DND-41 (cell line): ENCODE measurements at regions not wholly inside any gene's neighbourhood (a gene's known extent, or its start where the extent isn't known, plus 50 kb on each side); places are given as distances from the start of the nearest gene placed in this dataset.

Experiments used
- ATAC-seq: fragments of 200-7000 bp; cut with Tn5 transposase; 3 replicates; pipeline ENCODE4 v1.9.1; 2021; ENCODE audit warnings: low read depth; ENCODE audit not compliant: insufficient read depth
- DNase-seq: peaks from one replicate; pipeline ENCODE4 v3.0.0-alpha.2; 2020
- H2AFZ ChIP-seq: 2 replicates; pipeline ENCODE4 v1.6.0; 2012; ENCODE audit warnings: low read depth, low read length
- H3K27ac ChIP-seq: 2 replicates; pipeline ENCODE4 v1.5.1; 2012; ENCODE audit warnings: low read length, inconsistent platforms
- H3K27me3 ChIP-seq: fragments of 200-600 bp; sonication (generic); 2 replicates; pipeline ENCODE4 v1.6.0; 2012; ENCODE audit warnings: low read length, mild to moderate bottlenecking, inconsistent platforms; ENCODE audit not compliant: insufficient read depth, poor library complexity
- H3K36me3 ChIP-seq: 2 replicates; pipeline ENCODE4 v1.5.1; 2012; ENCODE audit warnings: low read length, inconsistent platforms; ENCODE audit not compliant: insufficient read depth
- H3K4me1 ChIP-seq: 2 replicates; pipeline ENCODE4 v1.5.1; 2012; ENCODE audit warnings: mild to moderate bottlenecking, low read length; ENCODE audit not compliant: insufficient read depth
- H3K4me2 ChIP-seq: 2 replicates; pipeline ENCODE4 v1.6.0; 2012; ENCODE audit warnings: mild to moderate bottlenecking, moderate library complexity, low read length, inconsistent platforms; ENCODE audit not compliant: insufficient read depth
- H3K4me3 ChIP-seq, 2 experiments: fragments of 200-600 bp in 1 of 2; shearing (Covaris generic) in 1 of 2; 2 replicates each; pipeline ENCODE4 v1.5.1; 2012 to 2016; ENCODE audit warnings: inconsistent platforms in 2 of 2, low read length in 2 of 2, mild to moderate bottlenecking in 2 of 2, low read depth in 1 of 2, moderate library complexity in 1 of 2
- H3K79me2 ChIP-seq: 2 replicates; pipeline ENCODE4 v1.6.0; 2012; ENCODE audit warnings: low read length, inconsistent platforms; ENCODE audit not compliant: insufficient read depth
- H3K9ac ChIP-seq: 2 replicates; pipeline ENCODE4 v1.6.0; 2012; ENCODE audit warnings: low read depth, mild to moderate bottlenecking, inconsistent platforms, low read length, moderate library complexity
- H3K9me3 ChIP-seq: 2 replicates; pipeline ENCODE4 v1.5.1; 2012; ENCODE audit warnings: low read length, moderate library complexity, mild to moderate bottlenecking, inconsistent platforms; ENCODE audit not compliant: insufficient read depth, severe bottlenecking
- H4K20me1 ChIP-seq: 2 replicates; pipeline ENCODE4 v1.6.0; 2012; ENCODE audit warnings: low read length; ENCODE audit not compliant: insufficient read depth
- CTCF ChIP-seq: IDR thresholded peaks from 2 replicates; pipeline ENCODE4 v1.5.1; 2012; ENCODE audit warnings: borderline replicate concordance, low read length, moderate library complexity, mild to moderate bottlenecking; ENCODE audit not compliant: poor library complexity, severe bottlenecking; ENCODE audit errors: extremely low read depth
- EZH2 ChIP-seq: IDR thresholded peaks from 3 replicates; pipeline ENCODE4 v1.6.1; 2012; ENCODE audit warnings: borderline replicate concordance, low read depth, mild to moderate bottlenecking, moderate library complexity, low read length, inconsistent platforms; ENCODE audit not compliant: severe bottlenecking

- Histone ChIP-seq H2AFZ (no peak overlapping the region), H3K27me3 (no peaks in the 10 kb centered on the region), H3K9ac (no peak overlapping the region), H4K20me1 (no peaks in the 10 kb centered on the region), H3K4me1 (no peaks in the 10 kb centered on the region), H3K27ac (no peak overlapping the region), H3K4me2 (no peak overlapping the region), H3K36me3 (no peaks in the 10 kb centered on the region), H3K9me3 (no peaks in the 10 kb centered on the region), H3K4me3 (no peak overlapping the region), H3K79me2 (no peaks in the 10 kb centered on the region)
- DNase-seq (no peak), ATAC-seq (no peak)
- no peak for TF ChIP-seq EZH2
- no peak for TF ChIP-seq CTCF
Observed at GRCh38 chr12:87021400-87021799, 765.2 kb upstream of the MGAT4C start.

GRCh38 chr12:87020071-87020470 is 763.9 kb upstream of the MGAT4C start:
- no peak overlapping the region for H2AFZ ChIP-seq
- no peaks in the 10 kb centered on the region for H3K79me2 ChIP-seq
- H3K9ac ChIP-seq, result no peak overlapping the region
- no peaks in the 10 kb centered on the region for H3K9me3 ChIP-seq
- ATAC-seq (no peak), DNase-seq (no peak)
- no peaks in the 10 kb centered on the region for H3K27me3 ChIP-seq
- no peak for TF ChIP-seq EZH2
- TF ChIP-seq CTCF, result no peak
- no peaks in the 10 kb centered on the region for H3K36me3 ChIP-seq
- H3K4me1 ChIP-seq, result no peaks in the 10 kb centered on the region
- H4K20me1 ChIP-seq, result no peaks in the 10 kb centered on the region
- no peak overlapping the region for H3K4me3 ChIP-seq
- no peak overlapping the region for H3K4me2 ChIP-seq
- no peak overlapping the region for H3K27ac ChIP-seq

GRCh38 chr12:87015352-87015751 is 759.2 kb upstream of the MGAT4C start:
- H3K9ac ChIP-seq, result no peak overlapping the region
- no peaks in the 10 kb centered on the region for H3K9me3 ChIP-seq
- H3K79me2 ChIP-seq, result no peaks in the 10 kb centered on the region
- H3K36me3 ChIP-seq, result no peaks in the 10 kb centered on the region
- H3K4me3 ChIP-seq, result no peak overlapping the region
- no peaks in the 10 kb centered on the region for H4K20me1 ChIP-seq
- H3K27me3 ChIP-seq, result no peaks in the 10 kb centered on the region
- no peak for TF ChIP-seq EZH2
- TF ChIP-seq CTCF, result no peak
- no peak overlapping the region for H3K4me2 ChIP-seq
- no peak overlapping the region for H2AFZ ChIP-seq
- H3K4me1 ChIP-seq, result no peaks in the 10 kb centered on the region
- DNase-seq (no peak), ATAC-seq (no peak)
- H3K27ac ChIP-seq, result no peak overlapping the region
